Smooth muscle cell (in vitro differentiated cells): ENCODE measurements at regions not wholly inside any gene's neighbourhood (a gene's known extent, or its start where the extent isn't known, plus 50 kb on each side); places are given as distances from the start of the nearest gene placed in this dataset.

Experiments
- DNase-seq: peaks from one replicate; lab custom pipeline; 2025; ENCODE audit not compliant: unreplicated experiment; lab: John Stamatoyannopoulos, UW
- H2AFZ ChIP-seq: fragments of 200-600 bp; sonication (generic); 2 replicates; pipeline ENCODE4 v1.6.0; 2016; ENCODE audit warnings: antibody characterized with exemption, low read depth, mild to moderate bottlenecking
- H3F3A ChIP-seq: fragments of 200-600 bp; sonication (generic); 2 replicates; pipeline ENCODE4 v1.6.0; 2017; ENCODE audit warnings: antibody characterized with exemption, low read depth
- H3K27ac ChIP-seq: fragments of 200-600 bp; sonication (generic); 2 replicates; pipeline ENCODE4 v1.5.1; 2016; ENCODE audit warnings: low read depth, mild to moderate bottlenecking
- H3K27me3 ChIP-seq: fragments of 200-600 bp; sonication (generic); 2 replicates; pipeline ENCODE4 v1.6.1; 2016; ENCODE audit warnings: low read depth, mild to moderate bottlenecking
- H3K36me3 ChIP-seq: fragments of 200-600 bp; sonication (generic); 2 replicates; pipeline ENCODE4 v1.5.1; 2016; ENCODE audit warnings: low read depth
- H3K4me1 ChIP-seq: fragments of 200-600 bp; sonication (generic); 2 replicates; pipeline ENCODE4 v1.5.1; 2016; ENCODE audit warnings: low read depth
- H3K4me2 ChIP-seq: fragments of 200-600 bp; sonication (generic); 2 replicates; pipeline ENCODE4 v1.6.0; 2016; ENCODE audit warnings: mild to moderate bottlenecking
- H3K4me3 ChIP-seq: fragments of 200-600 bp; sonication (generic); 2 replicates; pipeline ENCODE4 v1.5.1; 2016; ENCODE audit warnings: mild to moderate bottlenecking
- H3K79me2 ChIP-seq: fragments of 200-600 bp; sonication (generic); 2 replicates; pipeline ENCODE4 v1.6.0; 2016; ENCODE audit warnings: low read depth, mild to moderate bottlenecking
- H3K9ac ChIP-seq: fragments of 200-600 bp; sonication (generic); 2 replicates; pipeline ENCODE4 v1.6.0; 2016; ENCODE audit warnings: low read depth
- H3K9me3 ChIP-seq: fragments of 200-600 bp; sonication (generic); replicated peaks from 2 replicates; pipeline ENCODE4 v1.5.1; 2016; ENCODE audit warnings: low read depth
- H4K20me1 ChIP-seq: fragments of 200-600 bp; sonication (generic); 2 replicates; pipeline ENCODE4 v1.6.0; 2016; ENCODE audit warnings: low read depth
- WGBS: methylation state at CpG from one replicate; pipeline ENCODE4 v1.1.7; 2016; ENCODE audit warnings: low lambda C conversion rate; 5-methylcytosine and 5-hydroxymethylcytosine counted together
- TF ChIP-seq, protein P1 (sequence below): fragments of 200-600 bp; sonication (generic); IDR thresholded peaks from 2 replicates; pipeline ENCODE4 v1.5.1; 2017; ENCODE audit warnings: borderline replicate concordance, mild to moderate bottlenecking, antibody characterized with exemption; ENCODE audit not compliant: insufficient read depth, poor library complexity, severe bottlenecking

DNA sequence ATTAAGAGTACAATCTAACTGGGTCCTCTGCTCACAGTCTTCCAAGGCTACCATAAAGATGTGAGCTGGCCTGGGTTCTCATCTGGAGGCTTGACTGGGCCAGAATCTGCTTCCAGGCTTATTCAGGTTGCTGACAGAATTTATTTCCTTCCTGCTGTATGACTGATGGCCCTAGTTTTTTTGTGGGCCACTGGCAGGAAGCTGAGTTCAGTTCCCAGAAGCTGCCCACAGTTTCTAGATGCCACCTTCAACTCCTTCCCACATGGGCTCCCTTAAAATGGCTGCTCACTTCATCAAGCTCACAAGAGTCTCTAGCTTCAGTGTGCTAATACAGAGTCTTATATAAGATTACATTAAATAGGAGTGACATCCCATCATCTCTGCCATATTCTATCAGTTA is 121.7 kb upstream of the CAND1 start:
- Histone ChIP-seq H2AFZ (no peak overlapping the region), H4K20me1 (no peaks in the 10 kb centered on the region), H3F3A (no peaks in the 10 kb centered on the region), H3K4me3 (no peak overlapping the region), H3K9ac (no peak overlapping the region), H3K4me1 (no peaks in the 10 kb centered on the region), H3K36me3 (no peaks in the 10 kb centered on the region), H3K4me2 (no peak overlapping the region), H3K9me3 (no peaks in the 10 kb centered on the region), H3K79me2 (no peaks in the 10 kb centered on the region), H3K27me3 (no peaks in the 10 kb centered on the region), H3K27ac (no peak overlapping the region)
- DNase-seq = no peak
- TF ChIP-seq, protein P1, sequence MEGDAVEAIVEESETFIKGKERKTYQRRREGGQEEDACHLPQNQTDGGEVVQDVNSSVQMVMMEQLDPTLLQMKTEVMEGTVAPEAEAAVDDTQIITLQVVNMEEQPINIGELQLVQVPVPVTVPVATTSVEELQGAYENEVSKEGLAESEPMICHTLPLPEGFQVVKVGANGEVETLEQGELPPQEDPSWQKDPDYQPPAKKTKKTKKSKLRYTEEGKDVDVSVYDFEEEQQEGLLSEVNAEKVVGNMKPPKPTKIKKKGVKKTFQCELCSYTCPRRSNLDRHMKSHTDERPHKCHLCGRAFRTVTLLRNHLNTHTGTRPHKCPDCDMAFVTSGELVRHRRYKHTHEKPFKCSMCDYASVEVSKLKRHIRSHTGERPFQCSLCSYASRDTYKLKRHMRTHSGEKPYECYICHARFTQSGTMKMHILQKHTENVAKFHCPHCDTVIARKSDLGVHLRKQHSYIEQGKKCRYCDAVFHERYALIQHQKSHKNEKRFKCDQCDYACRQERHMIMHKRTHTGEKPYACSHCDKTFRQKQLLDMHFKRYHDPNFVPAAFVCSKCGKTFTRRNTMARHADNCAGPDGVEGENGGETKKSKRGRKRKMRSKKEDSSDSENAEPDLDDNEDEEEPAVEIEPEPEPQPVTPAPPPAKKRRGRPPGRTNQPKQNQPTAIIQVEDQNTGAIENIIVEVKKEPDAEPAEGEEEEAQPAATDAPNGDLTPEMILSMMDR = no peak

DNA sequence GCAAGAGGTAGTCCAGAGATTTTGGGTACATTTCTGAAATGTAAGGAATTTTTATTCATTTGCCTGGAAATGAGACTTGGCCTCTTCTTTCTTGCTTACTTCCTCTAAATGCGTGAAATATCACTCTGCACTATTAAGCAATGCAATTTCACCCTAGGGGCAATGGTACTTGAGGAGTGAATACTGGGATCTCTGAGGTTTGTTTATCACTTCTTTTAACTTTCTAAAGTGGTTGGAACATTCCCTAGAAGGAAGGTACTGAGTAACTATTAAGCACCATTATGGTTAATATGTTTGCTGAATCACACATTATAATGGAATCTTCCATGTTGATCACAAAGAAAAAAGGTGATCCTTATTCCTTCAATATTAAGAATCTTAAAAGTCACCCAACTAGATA is 120.9 kb upstream of the CAND1 start:
- TF ChIP-seq, protein P1 = no peak
- Histone ChIP-seq H3K4me3 (no peak overlapping the region), H3K36me3 (no peaks in the 10 kb centered on the region), H2AFZ (no peak overlapping the region), H3K4me1 (no peaks in the 10 kb centered on the region), H3F3A (no peaks in the 10 kb centered on the region), H3K9ac (no peak overlapping the region), H3K9me3 (no peaks in the 10 kb centered on the region), H4K20me1 (no peaks in the 10 kb centered on the region), H3K27me3 (no peaks in the 10 kb centered on the region), H3K79me2 (no peaks in the 10 kb centered on the region), H3K27ac (no peak overlapping the region), H3K4me2 (no peak overlapping the region)
- 90% methylated on average over 1 of the region's 1 CpG for WGBS
- DNase-seq = no peak

DNA sequence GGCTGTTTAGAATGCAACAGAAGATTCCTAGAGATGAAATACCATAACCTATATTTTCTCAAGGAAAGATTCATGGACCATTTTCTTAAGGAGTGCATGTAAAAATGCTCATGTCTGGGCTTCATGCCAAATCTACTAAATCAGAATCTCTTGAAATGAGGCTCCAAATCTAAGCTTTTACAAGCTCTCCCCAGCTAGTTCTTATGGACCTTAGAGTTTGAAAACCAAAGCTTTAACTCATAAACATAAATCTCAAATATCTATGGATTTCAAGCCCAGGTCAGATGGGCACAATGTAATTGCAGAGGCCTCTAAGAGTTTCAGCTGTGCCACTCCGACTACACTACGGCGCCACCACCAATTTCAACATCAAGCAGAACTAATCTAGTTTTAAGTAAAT is 117.3 kb upstream of the CAND1 start:
- H3K27me3 ChIP-seq = no peaks in the 10 kb centered on the region
- DNase-seq = no peak
- H3F3A ChIP-seq = no peaks in the 10 kb centered on the region
- TF ChIP-seq, protein P1 = no peak
- 72% methylated on average over 3 of the region's 3 CpGs for WGBS
- H3K4me3 ChIP-seq = no peak overlapping the region
- H3K36me3 ChIP-seq = no peaks in the 10 kb centered on the region
- H3K4me2 ChIP-seq = peak overlapping the region; percentile 35
- no peaks in the 10 kb centered on the region for H3K79me2 ChIP-seq
- no peaks in the 10 kb centered on the region for H3K9me3 ChIP-seq
- no peak overlapping the region for H3K9ac ChIP-seq
- no peak overlapping the region for H3K27ac ChIP-seq
- H4K20me1 ChIP-seq = no peaks in the 10 kb centered on the region
- no peaks in the 10 kb centered on the region for H3K4me1 ChIP-seq
- H2AFZ ChIP-seq = no peak overlapping the region

DNA sequence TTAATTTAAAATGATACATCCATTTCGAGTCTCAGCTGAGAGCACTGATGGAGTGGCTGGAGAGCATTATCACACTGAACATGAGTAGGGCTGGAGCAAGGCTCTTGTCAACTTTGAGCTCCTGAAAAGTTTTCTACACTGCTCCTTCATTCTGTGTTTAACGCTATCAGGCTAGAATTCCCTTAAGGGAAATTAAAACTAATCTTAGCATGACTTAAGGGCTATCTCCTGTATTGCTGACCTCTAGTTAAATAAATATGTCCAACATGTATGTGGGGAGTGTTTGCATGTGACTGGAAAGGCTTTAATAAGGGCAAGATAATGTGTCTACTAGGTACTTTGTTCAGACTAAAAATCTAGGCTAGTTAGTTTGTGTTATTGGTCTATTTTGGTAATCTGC is 116.7 kb upstream of the CAND1 start:
- H3K4me2 ChIP-seq = peak overlapping the region; percentile 35
- no peaks in the 10 kb centered on the region for H4K20me1 ChIP-seq
- no peaks in the 10 kb centered on the region for H3K9me3 ChIP-seq
- H3K4me3 ChIP-seq = no peak overlapping the region
- H3K27ac ChIP-seq = no peak overlapping the region
- no peak overlapping the region for H2AFZ ChIP-seq
- no peaks in the 10 kb centered on the region for H3K36me3 ChIP-seq
- H3K27me3 ChIP-seq = no peaks in the 10 kb centered on the region
- no peak for DNase-seq
- no peaks in the 10 kb centered on the region for H3F3A ChIP-seq
- 77% methylated on average over 2 of the region's 2 CpGs for WGBS
- TF ChIP-seq, protein P1 = no peak
- no peak overlapping the region for H3K9ac ChIP-seq
- no peaks in the 10 kb centered on the region for H3K4me1 ChIP-seq
- no peaks in the 10 kb centered on the region for H3K79me2 ChIP-seq
